Right cardiac atrium (tissue), 5 donors: ENCODE measurements at regions not wholly inside any gene's neighbourhood (a gene's known extent, or its start where the extent isn't known, plus 50 kb on each side); places are given as distances from the start of the nearest gene placed in this dataset.

ENCODE experiments used
- ATAC-seq, 2 donors: fragments of 200-7000 bp; cut with Tn5 transposase; one replicate each; pipeline versions ENCODE4 v1.8.0 to v1.9.1; 2020; ENCODE audit warnings: moderate library complexity in 2 of 2, mild to moderate bottlenecking in 1 of 2
- DNase-seq, 3 donors: peaks; one replicate each; pipeline ENCODE4 v3.0.0-alpha.2; 2020
- H3K27ac ChIP-seq: one replicate; pipeline ENCODE4 v1.5.1; 2013; ENCODE audit warnings: mild to moderate bottlenecking, low read length, control low read depth, moderate library complexity
- H3K27me3 ChIP-seq: one replicate; pipeline ENCODE4 v1.6.1; 2013; ENCODE audit not compliant: control insufficient read depth, insufficient read depth
- H3K4me1 ChIP-seq: one replicate; pipeline ENCODE4 v1.6.1; 2013; ENCODE audit warnings: low read length; ENCODE audit not compliant: control insufficient read depth, insufficient read depth
- H3K4me3 ChIP-seq: one replicate; pipeline ENCODE4 v1.5.1; 2013; ENCODE audit warnings: low read length, control low read depth
- H3K9me3 ChIP-seq: one replicate; pipeline ENCODE4 v1.6.1; 2013; ENCODE audit warnings: low read length; ENCODE audit not compliant: control insufficient read depth
- WGBS: extraction: QIAGEN DNeasy Blood & Tissue Kit; methylation state at CpG from one replicate; pipeline ENCODE4 v1.1.7; 2013; 5-methylcytosine and 5-hydroxymethylcytosine counted together
- intact Hi-C, 4 donors: fragments of 100-400 bp; cut with DNase I; formaldehyde crosslinking; loops; one replicate each; pipeline versions ENCODE4 v1.11.0 to v1.14.0; 2022 to 2023
- donor health status: healthy with polysubstance abuse.
- donor health status: DM: no; HTN: yes; CAD: no.
- donor health status: DM: no; HTN: no; CAD: no.
- donor health status: DM: no; HTN: yes; CAD: no; lungs with severe emphysema.
- donor health status: DM: yes; HTN: yes; CAD: no.

DNA sequence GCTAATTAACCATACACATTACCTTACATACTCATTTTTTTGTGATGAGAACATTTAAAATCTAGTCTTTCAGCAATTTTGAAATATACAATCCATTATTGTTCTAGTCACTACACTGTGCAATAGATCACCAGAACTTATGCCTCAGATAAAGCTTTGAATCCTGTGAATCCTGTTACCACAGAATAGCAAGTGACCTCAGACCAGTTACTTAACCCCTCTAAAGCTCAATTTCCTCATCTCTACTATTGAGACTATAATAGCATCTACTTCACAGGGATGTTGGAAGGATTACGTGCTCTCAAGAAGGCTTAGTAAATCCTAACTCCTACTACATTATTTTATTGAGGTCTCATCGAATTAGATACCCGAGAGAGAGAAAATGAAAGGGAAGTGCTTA lies 60.2 kb upstream of the PIP5K1B start:
- Histone ChIP-seq H3K27me3 (no peaks in the 10 kb centered on the region), H3K4me1 (no peaks in the 10 kb centered on the region), H3K9me3 (no peaks in the 10 kb centered on the region), H3K4me3 (no peak overlapping the region), H3K27ac (no peak overlapping the region)
- intact Hi-C loops = no loop called here
- ATAC-seq (no peak), DNase-seq (no peak)
- WGBS = 72% methylated on average over 3 of the region's 3 CpGs

DNA sequence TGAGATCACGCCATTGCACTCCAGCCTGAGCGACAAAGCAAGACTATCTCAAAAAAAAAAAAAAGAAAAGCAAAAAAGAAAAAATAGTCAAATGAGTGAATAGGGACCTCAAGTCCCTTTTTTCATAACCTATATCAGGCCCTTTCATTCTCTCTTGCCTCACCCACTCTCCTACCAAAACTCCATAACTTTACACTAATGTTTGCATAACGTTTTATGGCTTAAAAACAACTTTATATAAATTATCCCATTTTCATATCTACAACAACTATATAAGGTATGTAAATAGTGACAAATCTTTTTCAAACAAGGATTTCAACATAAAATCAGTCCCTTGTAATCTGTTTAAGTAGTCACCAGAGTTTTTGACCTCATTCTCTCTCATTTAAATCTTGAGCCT lies 56.9 kb upstream of the PIP5K1B start:
- ATAC-seq (no peak), DNase-seq (no peak)
- intact Hi-C loops = no loop called here
- H3K4me1 ChIP-seq = no peaks in the 10 kb centered on the region
- H3K4me3 ChIP-seq = no peak overlapping the region
- H3K9me3 ChIP-seq = no peaks in the 10 kb centered on the region
- H3K27me3 ChIP-seq = no peaks in the 10 kb centered on the region
- H3K27ac ChIP-seq = no peak overlapping the region
- 89% methylated on average over 3 of the region's 3 CpGs for WGBS

DNA sequence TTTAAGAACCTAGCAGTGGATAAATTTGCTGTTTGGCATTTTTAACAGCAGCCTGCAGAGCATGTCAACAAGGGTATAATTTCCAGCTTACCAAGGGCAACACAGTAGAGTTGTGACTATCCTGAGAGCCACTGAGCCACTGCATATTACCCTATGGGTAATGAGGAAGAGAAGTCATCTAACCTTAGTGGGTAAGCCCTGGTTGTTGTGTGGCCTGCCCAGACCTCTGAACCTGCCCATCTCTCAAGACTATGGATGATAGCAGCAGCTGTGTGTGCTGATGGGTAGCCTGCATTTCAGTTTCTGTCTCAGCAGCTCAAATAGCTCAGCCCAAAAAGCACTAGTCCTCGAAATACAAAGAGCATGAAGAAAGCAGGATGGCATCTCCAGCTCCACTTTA lies 56.1 kb upstream of the PIP5K1B start:
- 74% methylated on average over 1 of the region's 1 CpG for WGBS

DNA sequence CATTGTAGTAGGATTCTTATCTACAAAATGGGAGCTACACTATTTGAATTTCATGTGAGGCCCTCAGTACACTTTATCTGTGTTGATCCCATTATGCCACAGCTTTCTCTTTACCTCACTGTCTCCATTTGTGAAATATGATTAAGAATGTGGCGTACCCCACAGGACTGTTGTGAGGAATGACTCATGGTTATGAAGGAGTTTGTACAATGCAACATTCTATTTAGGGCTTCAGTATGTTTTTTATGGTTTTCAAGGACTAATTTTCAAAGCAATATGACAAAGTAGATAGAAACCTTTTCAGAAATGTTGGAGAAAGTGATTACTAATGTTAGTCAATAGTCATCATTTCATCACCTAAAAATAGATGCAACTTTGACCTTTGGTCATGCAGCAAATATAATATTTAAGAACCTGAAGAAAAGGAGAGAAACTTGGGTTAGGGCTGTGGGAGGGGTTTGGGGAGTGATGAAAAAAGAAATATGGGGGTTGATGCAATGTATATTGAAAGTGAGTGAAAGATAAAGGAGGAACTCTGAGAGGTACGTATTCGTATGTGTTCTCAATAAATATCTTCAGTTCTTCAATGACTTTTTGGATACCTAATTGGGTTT lies 53.7 kb upstream of the PIP5K1B start:
- Histone ChIP-seq H3K27ac (no peak overlapping the region), H3K27me3 (no peaks in the 10 kb centered on the region), H3K4me1 (no peaks in the 10 kb centered on the region), H3K9me3 (no peaks in the 10 kb centered on the region), H3K4me3 (no peak overlapping the region)
- intact Hi-C loops = no loop called here
- WGBS = 94% methylated on average over 3 of the region's 3 CpGs
- no peak for ATAC-seq
- DNase-seq = no peak

More for the DNA sequence above, 56.1 kb upstream of the PIP5K1B start:
- DNase-seq (no peak), ATAC-seq (no peak)
- no peaks in the 10 kb centered on the region for H3K9me3 ChIP-seq
- no peaks in the 10 kb centered on the region for H3K27me3 ChIP-seq
- no peak overlapping the region for H3K4me3 ChIP-seq
- no peaks in the 10 kb centered on the region for H3K4me1 ChIP-seq
- no peak overlapping the region for H3K27ac ChIP-seq
- intact Hi-C loops = no loop called here

DNA sequence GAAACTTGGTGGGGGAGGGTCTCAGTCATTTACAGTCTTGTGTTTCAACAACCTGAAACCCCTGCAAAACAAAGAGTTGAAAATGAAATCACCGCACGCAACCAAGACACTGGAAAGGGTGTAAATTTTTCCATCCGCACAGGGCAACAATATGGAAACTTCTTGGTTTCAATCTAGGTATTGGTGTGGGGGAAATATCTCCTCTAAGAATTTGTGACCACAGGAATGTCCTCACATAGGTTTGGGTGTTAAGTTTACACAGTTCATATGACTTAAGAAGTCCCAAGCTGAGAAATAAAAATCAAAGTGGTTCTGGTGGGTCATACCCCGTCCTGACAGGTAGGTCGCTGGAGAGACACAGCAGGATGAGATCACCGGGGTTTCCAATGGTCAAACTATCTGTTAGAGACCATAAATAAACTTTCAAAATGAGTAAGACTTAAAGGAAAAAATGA lies 51.9 kb upstream of the PIP5K1B start:
- DNase-seq (no peak), ATAC-seq (no peak)
- Histone ChIP-seq H3K4me1 (no peaks in the 10 kb centered on the region), H3K4me3 (no peak overlapping the region), H3K27me3 (no peaks in the 10 kb centered on the region), H3K9me3 (no peaks in the 10 kb centered on the region), H3K27ac (no peak overlapping the region)
- intact Hi-C loops = no loop called here
- WGBS = 90% methylated on average over 6 of the region's 6 CpGs

DNA sequence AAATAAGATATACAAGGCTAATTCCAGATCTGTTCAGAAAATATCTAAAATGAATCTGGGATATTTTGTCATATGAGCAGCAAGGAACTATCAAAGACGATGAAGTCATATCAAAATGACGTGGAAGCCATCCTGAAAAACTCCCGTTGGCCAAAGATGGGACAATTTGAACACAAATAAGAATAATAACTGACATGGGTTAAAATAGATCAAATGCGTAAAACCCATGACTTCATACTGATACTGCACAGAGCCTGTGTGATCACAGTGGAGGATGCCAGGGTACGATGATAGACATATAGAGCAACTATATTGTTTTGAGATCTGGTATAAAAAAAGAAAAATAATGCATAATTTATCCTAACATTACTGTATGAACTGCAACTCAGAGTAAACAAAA lies 51.0 kb upstream of the PIP5K1B start:
- no peak for ATAC-seq
- Histone ChIP-seq H3K4me1 (no peaks in the 10 kb centered on the region), H3K9me3 (no peaks in the 10 kb centered on the region), H3K4me3 (no peak overlapping the region), H3K27me3 (no peaks in the 10 kb centered on the region), H3K27ac (no peak overlapping the region)
- no peak for DNase-seq
- intact Hi-C loops = no loop called here
- WGBS = 62% methylated on average over 5 of the region's 5 CpGs
